ENCODE measurements at regions not wholly inside any gene's neighbourhood (a gene's known extent, or its start where the extent isn't known, plus 50 kb on each side); places are given as distances from the start of the nearest gene placed in this dataset.

- no peak for DNase-seq
These were observed 85.5 kb upstream of the ADO start for GRCh38 chr10:62719061-62719460.

- DNase-seq, result no peak
These were observed 82.8 kb upstream of the ADO start for GRCh38 chr10:62721687-62722086.

GRCh38 chr10:62723375-62723774, 81.1 kb upstream of the ADO start:
- no peak for DNase-seq

- DNase-seq, result no peak
These were observed 80.1 kb upstream of the ADO start for GRCh38 chr10:62724465-62724864.

GRCh38 chr10:62726142-62726541, 78.4 kb upstream of the ADO start:
- DNase-seq, result no peak

- DNase-seq, result no peak
These were observed 77.9 kb upstream of the ADO start for GRCh38 chr10:62726638-62727037.

GRCh38 chr10:62727934-62728333, 76.6 kb upstream of the ADO start:
- DNase-seq, result no peak

GRCh38 chr10:62728479-62728878, 76.0 kb upstream of the ADO start:
- no peak for DNase-seq

- DNase-seq, result peak; percentile 63
These were observed 71.5 kb upstream of the ADO start for GRCh38 chr10:62732841-62733653.

- DNase-seq, result no peak
These were observed 70.7 kb upstream of the ADO start for GRCh38 chr10:62733654-62734293.

GRCh38 chr10:62734781-62735463, 69.6 kb upstream of the ADO start:
- DNase-seq, result no peak

GRCh38 chr10:62735464-62736167, 68.9 kb upstream of the ADO start:
- DNase-seq, result no peak

- DNase-seq, result no peak
These were observed 68.4 kb upstream of the ADO start for GRCh38 chr10:62736168-62736546.

- no peak for DNase-seq
These were observed 65.6 kb upstream of the ADO start for GRCh38 chr10:62738916-62739315.

GRCh38 chr10:62740885-62741745, 63.4 kb upstream of the ADO start:
- DNase-seq, result no peak

- no peak for DNase-seq
These were observed 62.5 kb upstream of the ADO start for GRCh38 chr10:62741996-62742395.

GRCh38 chr10:62742536-62743061, 61.9 kb upstream of the ADO start:
- no peak for DNase-seq

- no peak for DNase-seq
These were observed 60.4 kb upstream of the ADO start for GRCh38 chr10:62744136-62744535.

- no peak for DNase-seq
These were observed 58.9 kb upstream of the ADO start for GRCh38 chr10:62745581-62745980.

- no peak for DNase-seq
These were observed 57.4 kb upstream of the ADO start for GRCh38 chr10:62746951-62747729.

GRCh38 chr10:62748386-62748785, 56.1 kb upstream of the ADO start:
- DNase-seq, result no peak
